Astrocyte (in vitro differentiated cells and primary cell): ENCODE measurements at regions not wholly inside any gene's neighbourhood (a gene's known extent, or its start where the extent isn't known, plus 50 kb on each side); places are given as distances from the start of the nearest gene placed in this dataset.

Experiments used
- DNase-seq: peaks from one replicate; pipeline ENCODE4 v3.0.0-alpha.2; 2010; ENCODE audit warnings: low read depth
- FAIRE-seq: peaks from 2 replicates; lab custom pipeline; 2011; peaks lifted over from hg19 to GRCh38; lab: Jason Lieb, UNC
- H2AFZ ChIP-seq: 2 replicates; pipeline ENCODE4 v1.6.0; 2012; ENCODE audit warnings: low read depth, low read length, inconsistent platforms
- H3K27ac ChIP-seq: 2 replicates; pipeline ENCODE4 v1.5.1; 2011; ENCODE audit warnings: low read depth, low read length, inconsistent platforms
- H3K27me3 ChIP-seq: 2 replicates; pipeline ENCODE4 v1.6.0; 2011; ENCODE audit warnings: low read length, inconsistent platforms; ENCODE audit not compliant: insufficient read depth
- H3K36me3 ChIP-seq: 2 replicates; pipeline ENCODE4 v1.5.1; 2011; ENCODE audit warnings: low read length, inconsistent platforms; ENCODE audit not compliant: insufficient read depth
- H3K4me1 ChIP-seq: 2 replicates; pipeline ENCODE4 v1.5.1; 2011; ENCODE audit warnings: low read length, inconsistent platforms; ENCODE audit not compliant: insufficient read depth
- H3K4me2 ChIP-seq: 2 replicates; pipeline ENCODE4 v1.6.0; 2012; ENCODE audit warnings: low read length, inconsistent platforms
- H3K4me3 ChIP-seq: 2 replicates; pipeline ENCODE4 v1.5.1; 2011; ENCODE audit warnings: low read depth, mild to moderate bottlenecking, low read length, inconsistent platforms; ENCODE audit not compliant: insufficient read depth
- H3K79me2 ChIP-seq: 2 replicates; pipeline ENCODE4 v1.6.0; 2012; ENCODE audit warnings: mild to moderate bottlenecking, low read length, inconsistent platforms; ENCODE audit not compliant: insufficient read depth
- H3K9ac ChIP-seq: 2 replicates; pipeline ENCODE4 v1.6.0; 2012; ENCODE audit warnings: mild to moderate bottlenecking, low read length, inconsistent platforms
- H3K9me3 ChIP-seq: 2 replicates; pipeline ENCODE4 v1.5.1; 2012; ENCODE audit warnings: low read depth, mild to moderate bottlenecking, low read length, inconsistent platforms; ENCODE audit not compliant: insufficient read depth
- H4K20me1 ChIP-seq: 2 replicates; pipeline ENCODE4 v1.6.0; 2012; ENCODE audit warnings: low read length, inconsistent platforms; ENCODE audit not compliant: insufficient read depth
- H3K27ac Mint-ChIP-seq: one replicate; pipeline ENCODE4 v1.8.0; 2021; ENCODE audit warnings: mild to moderate bottlenecking, mixed read lengths; ENCODE audit not compliant: unreplicated experiment
- H3K27me3 Mint-ChIP-seq: one replicate; pipeline ENCODE4 v1.8.0; 2021; ENCODE audit warnings: low read depth, mixed read lengths; ENCODE audit not compliant: unreplicated experiment
- H3K36me3 Mint-ChIP-seq: one replicate; pipeline ENCODE4 v1.8.0; 2021; ENCODE audit warnings: low read depth, mixed read lengths; ENCODE audit not compliant: unreplicated experiment
- H3K4me1 Mint-ChIP-seq: one replicate; pipeline ENCODE4 v1.8.0; 2021; ENCODE audit warnings: low read depth, mixed read lengths; ENCODE audit not compliant: unreplicated experiment
- H3K4me3 Mint-ChIP-seq: one replicate; pipeline ENCODE4 v1.8.0; 2021; ENCODE audit warnings: mild to moderate bottlenecking, moderate library complexity, mixed read lengths; ENCODE audit not compliant: unreplicated experiment
- H3K9me3 Mint-ChIP-seq: one replicate; pipeline ENCODE4 v1.8.0; 2021; ENCODE audit warnings: mild to moderate bottlenecking, mixed read lengths; ENCODE audit not compliant: unreplicated experiment
- EZH2 ChIP-seq: IDR thresholded peaks from 2 replicates; pipeline ENCODE4 v1.6.1; 2012; ENCODE audit warnings: mild to moderate bottlenecking, low read length, inconsistent platforms; ENCODE audit not compliant: insufficient read depth
- TF ChIP-seq, protein P1 (sequence below): IDR thresholded peaks from 2 replicates; pipeline ENCODE4 v1.5.1; 2011; ENCODE audit warnings: low read depth, mild to moderate bottlenecking, inconsistent platforms, low read length, moderate library complexity; ENCODE audit not compliant: insufficient read depth

DNA sequence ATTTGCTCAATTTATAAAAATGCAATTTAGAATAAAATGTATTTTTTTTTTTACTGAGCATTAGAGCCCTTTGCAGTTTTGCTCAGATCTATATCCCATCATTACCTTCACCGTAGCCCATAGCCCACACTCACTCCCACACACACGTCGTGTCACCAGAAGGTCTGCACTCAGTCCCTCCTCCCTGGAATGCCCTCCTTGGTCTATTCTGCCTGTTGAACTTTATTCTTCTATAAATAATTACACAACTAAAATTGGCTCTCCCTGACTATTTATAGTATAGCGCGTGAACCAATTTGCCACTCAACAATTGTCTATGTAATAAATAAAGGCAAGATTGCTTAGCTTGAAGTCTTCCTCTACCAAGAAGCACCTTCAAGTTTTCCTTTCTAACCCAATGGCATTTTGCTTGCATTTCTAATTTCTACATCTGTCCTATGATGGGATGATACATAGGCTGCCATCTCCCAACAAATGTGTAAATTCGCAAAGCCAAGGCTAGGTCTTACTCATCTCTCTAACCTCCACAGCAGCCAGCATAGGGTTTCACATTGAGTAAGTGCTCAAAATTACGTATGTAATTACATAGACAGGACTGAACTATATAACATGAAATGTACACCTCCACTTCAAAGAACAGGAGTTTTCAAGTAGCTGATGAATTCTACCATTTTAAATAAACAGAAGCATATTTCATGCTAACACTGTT is 172.0 kb upstream of the HES1 start:
- Histone ChIP-seq H3K27me3 (peaks cover 43% of the 10 kb centered on the region), H3K9ac (no peak overlapping the region), H3K4me1 (peaks cover 11% of the 10 kb centered on the region), H3K36me3 (no peaks in the 10 kb centered on the region), H3K9me3 (no peaks in the 10 kb centered on the region), H4K20me1 (no peaks in the 10 kb centered on the region), H3K4me3 (no peak overlapping the region), H3K79me2 (no peaks in the 10 kb centered on the region), H2AFZ (no peak overlapping the region), H3K4me2 (no peak overlapping the region), H3K27ac (no peak overlapping the region)
- Mint-ChIP-seq H3K4me1 (peaks cover 16% of the 10 kb centered on the region), H3K36me3 (no peaks in the 10 kb centered on the region), H3K9me3 (peaks cover 9% of the 10 kb centered on the region), H3K4me3 (no peak overlapping the region), H3K27ac (no peak overlapping the region), H3K27me3 (peaks cover 77% of the 10 kb centered on the region)
- DNase-seq (no peak), FAIRE-seq (no peak)
- TF ChIP-seq, protein P1, sequence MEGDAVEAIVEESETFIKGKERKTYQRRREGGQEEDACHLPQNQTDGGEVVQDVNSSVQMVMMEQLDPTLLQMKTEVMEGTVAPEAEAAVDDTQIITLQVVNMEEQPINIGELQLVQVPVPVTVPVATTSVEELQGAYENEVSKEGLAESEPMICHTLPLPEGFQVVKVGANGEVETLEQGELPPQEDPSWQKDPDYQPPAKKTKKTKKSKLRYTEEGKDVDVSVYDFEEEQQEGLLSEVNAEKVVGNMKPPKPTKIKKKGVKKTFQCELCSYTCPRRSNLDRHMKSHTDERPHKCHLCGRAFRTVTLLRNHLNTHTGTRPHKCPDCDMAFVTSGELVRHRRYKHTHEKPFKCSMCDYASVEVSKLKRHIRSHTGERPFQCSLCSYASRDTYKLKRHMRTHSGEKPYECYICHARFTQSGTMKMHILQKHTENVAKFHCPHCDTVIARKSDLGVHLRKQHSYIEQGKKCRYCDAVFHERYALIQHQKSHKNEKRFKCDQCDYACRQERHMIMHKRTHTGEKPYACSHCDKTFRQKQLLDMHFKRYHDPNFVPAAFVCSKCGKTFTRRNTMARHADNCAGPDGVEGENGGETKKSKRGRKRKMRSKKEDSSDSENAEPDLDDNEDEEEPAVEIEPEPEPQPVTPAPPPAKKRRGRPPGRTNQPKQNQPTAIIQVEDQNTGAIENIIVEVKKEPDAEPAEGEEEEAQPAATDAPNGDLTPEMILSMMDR: no peak
- TF ChIP-seq EZH2: no peak

DNA sequence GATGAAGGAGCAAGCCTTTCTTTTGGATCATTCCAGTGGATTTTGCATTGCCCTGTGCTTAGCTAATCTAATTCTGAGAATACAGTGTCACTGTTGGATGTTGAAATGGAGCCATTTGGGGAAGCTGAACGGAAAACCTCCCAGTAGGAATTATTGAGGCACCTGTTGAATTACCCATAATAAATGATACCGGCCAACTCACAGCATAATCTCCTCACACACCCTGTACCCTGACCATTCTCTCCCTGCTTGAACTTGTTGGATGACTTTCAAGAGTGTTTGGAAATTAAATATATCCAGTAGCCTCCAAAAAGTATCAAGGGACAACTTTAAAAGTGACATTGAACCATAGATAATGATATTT is 171.4 kb upstream of the HES1 start:
- H3K4me1 ChIP-seq: peaks cover 11% of the 10 kb centered on the region
- Mint-ChIP-seq H3K4me1 (peaks cover 16% of the 10 kb centered on the region), H3K4me3 (no peak overlapping the region), H3K27me3 (peaks cover 71% of the 10 kb centered on the region), H3K9me3 (peaks cover 9% of the 10 kb centered on the region), H3K36me3 (no peaks in the 10 kb centered on the region), H3K27ac (no peak overlapping the region)
- H3K27ac ChIP-seq: no peak overlapping the region
- no peak overlapping the region for H2AFZ ChIP-seq
- no peak overlapping the region for H3K4me2 ChIP-seq
- H3K9ac ChIP-seq: no peak overlapping the region
- H3K9me3 ChIP-seq: no peaks in the 10 kb centered on the region
- H4K20me1 ChIP-seq: no peaks in the 10 kb centered on the region
- no peaks in the 10 kb centered on the region for H3K36me3 ChIP-seq
- FAIRE-seq (no peak), DNase-seq (no peak)
- H3K79me2 ChIP-seq: no peaks in the 10 kb centered on the region
- TF ChIP-seq, protein P1: no peak
- no peak for TF ChIP-seq EZH2
- H3K4me3 ChIP-seq: no peak overlapping the region
- H3K27me3 ChIP-seq: peaks cover 43% of the 10 kb centered on the region

DNA sequence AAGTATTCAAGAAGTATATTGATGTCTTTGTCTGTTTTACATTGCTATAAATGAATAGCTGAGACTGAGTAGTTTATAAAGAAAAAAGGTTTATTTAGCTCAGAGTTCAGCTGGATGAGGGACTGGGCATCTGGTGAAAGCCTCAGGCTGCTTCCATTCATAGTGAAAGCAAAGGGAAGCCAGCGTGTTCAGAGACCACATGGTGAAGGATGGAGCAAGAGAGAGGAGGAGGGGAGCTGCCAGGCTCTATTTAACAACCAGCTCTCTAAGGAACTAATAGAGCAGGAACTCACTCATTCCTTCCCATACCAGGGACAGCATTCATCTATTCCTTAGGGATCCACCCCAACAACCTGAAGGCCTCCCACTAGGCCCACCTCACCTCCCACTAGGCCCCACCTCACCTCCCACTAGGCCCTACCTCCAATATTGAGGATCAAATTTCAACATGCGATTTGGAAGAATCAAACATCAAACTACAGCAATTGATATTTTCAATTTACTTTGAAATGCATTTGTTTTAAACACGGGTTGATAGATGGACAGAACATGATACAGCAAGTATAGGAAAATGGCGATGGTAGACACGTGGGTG is 167.5 kb upstream of the HES1 start:
- H3K9ac ChIP-seq: no peak overlapping the region
- H3K4me1 ChIP-seq: peaks cover 29% of the 10 kb centered on the region
- TF ChIP-seq EZH2: no peak
- TF ChIP-seq, protein P1: no peak
- DNase-seq (no peak), FAIRE-seq (no peak)
- H2AFZ ChIP-seq: no peak overlapping the region
- Mint-ChIP-seq H3K27ac (no peak overlapping the region), H3K4me3 (no peak overlapping the region), H3K9me3 (no peaks in the 10 kb centered on the region), H3K36me3 (no peaks in the 10 kb centered on the region), H3K4me1 (peaks cover 27% of the 10 kb centered on the region), H3K27me3 (peaks cover 48% of the 10 kb centered on the region)
- no peak overlapping the region for H3K4me2 ChIP-seq
- H3K4me3 ChIP-seq: no peak overlapping the region
- no peak overlapping the region for H3K27ac ChIP-seq
- H3K79me2 ChIP-seq: no peaks in the 10 kb centered on the region
- peaks cover 21% of the 10 kb centered on the region for H3K27me3 ChIP-seq
- H3K36me3 ChIP-seq: no peaks in the 10 kb centered on the region
- no peaks in the 10 kb centered on the region for H3K9me3 ChIP-seq
- peaks cover 2% of the 10 kb centered on the region for H4K20me1 ChIP-seq
